GM12865 (cell line): ENCODE measurements at regions not wholly inside any gene's neighbourhood (a gene's known extent, or its start where the extent isn't known, plus 50 kb on each side); places are given as distances from the start of the nearest gene placed in this dataset.

Source experiments
- DNase-seq: peaks from one replicate; pipeline ENCODE4 v3.0.0; 2010; ENCODE audit warnings: low read depth
- H3K4me3 ChIP-seq: 2 replicates; pipeline ENCODE4 v1.5.1; 2011; ENCODE audit warnings: mild to moderate bottlenecking, low read depth, low read length, control low read depth
- TF ChIP-seq, protein P1 (sequence below): IDR thresholded peaks from 2 replicates; pipeline ENCODE4 v1.5.1; 2011; ENCODE audit warnings: low read length, control low read depth, low read depth, inconsistent platforms; ENCODE audit not compliant: insufficient read depth; ENCODE audit errors: missing control alignments

DNA sequence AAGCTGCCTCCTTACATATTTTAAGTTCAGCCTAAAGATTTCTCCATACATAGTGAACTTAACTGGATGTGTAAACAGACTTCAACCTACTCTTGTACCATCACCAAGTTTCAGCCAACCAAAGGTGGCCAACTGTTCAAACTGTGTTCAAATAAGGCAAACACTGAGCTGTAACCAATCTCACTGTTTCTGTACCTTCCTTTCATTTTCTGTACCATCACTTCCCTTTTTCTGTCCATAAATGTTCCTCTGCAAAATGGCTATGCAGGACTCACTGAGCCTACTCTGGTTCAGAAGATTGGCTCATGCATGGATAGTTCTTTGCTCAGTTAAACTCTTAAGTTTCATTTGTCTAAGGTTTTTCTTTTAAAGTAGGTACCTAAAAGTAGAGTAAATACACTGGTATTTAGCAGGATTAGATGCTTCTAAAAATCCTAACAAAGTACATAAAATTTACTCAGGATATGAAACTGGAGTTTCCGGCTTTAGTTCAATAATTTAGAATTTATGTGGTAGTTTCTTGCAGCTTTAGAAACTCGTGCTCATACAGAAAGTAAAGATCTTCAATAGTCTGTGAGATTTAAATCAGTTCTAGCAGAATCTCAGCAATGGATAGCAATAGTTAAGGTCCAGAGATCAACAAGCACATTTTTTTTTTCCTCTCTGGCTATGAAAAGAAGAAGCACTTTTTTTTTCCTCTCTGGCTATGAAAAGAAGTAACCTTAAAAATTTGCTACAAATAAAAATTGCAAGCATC, 282.0 kb upstream of the PPFIA2 start:
- H3K4me3 ChIP-seq, result no peak overlapping the region
- peak; percentile 5 for DNase-seq
- TF ChIP-seq, protein P1, sequence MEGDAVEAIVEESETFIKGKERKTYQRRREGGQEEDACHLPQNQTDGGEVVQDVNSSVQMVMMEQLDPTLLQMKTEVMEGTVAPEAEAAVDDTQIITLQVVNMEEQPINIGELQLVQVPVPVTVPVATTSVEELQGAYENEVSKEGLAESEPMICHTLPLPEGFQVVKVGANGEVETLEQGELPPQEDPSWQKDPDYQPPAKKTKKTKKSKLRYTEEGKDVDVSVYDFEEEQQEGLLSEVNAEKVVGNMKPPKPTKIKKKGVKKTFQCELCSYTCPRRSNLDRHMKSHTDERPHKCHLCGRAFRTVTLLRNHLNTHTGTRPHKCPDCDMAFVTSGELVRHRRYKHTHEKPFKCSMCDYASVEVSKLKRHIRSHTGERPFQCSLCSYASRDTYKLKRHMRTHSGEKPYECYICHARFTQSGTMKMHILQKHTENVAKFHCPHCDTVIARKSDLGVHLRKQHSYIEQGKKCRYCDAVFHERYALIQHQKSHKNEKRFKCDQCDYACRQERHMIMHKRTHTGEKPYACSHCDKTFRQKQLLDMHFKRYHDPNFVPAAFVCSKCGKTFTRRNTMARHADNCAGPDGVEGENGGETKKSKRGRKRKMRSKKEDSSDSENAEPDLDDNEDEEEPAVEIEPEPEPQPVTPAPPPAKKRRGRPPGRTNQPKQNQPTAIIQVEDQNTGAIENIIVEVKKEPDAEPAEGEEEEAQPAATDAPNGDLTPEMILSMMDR, result no peak

DNA sequence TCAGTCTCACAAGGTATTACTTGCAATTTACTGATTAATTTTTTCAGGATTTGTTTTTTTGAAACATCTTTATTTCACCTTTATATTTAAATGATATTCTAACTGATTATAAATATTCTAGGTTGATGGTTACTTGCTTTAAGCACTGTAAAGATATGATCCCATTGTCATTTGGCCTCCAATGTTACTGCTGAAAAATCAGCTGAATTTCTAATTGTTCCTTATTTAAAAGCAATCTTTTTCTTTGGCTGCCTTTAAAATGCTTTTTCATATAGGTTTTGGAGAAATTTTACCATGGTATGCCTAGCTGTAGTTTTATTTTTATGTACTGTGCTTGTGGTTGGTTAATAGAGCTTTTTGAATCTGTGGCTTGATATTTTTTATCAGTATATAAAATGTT, 275.6 kb upstream of the PPFIA2 start:
- DNase-seq, result no peak
- TF ChIP-seq, protein P1, result no peak
- no peak overlapping the region for H3K4me3 ChIP-seq

DNA sequence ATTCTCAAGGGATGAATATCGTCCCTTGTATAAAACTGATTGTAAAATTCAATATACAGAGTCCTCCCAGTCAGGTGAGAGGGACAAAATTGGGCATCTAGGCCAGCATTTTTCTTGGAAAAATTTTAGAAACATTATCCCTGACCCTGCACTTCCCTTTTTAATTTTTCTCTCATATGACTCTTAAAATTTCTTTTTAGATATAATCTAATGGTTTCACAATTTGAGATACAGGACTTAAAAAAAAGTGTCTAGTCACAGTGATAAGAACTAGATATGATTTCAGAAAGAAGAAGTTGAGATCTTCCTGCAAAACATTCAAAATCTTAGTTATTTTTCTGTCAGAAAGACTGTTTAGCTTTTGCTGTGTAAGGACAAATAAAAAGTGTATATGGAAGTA, 270.8 kb upstream of the PPFIA2 start:
- TF ChIP-seq, protein P1, result no peak
- no peak overlapping the region for H3K4me3 ChIP-seq
- no peak for DNase-seq

DNA sequence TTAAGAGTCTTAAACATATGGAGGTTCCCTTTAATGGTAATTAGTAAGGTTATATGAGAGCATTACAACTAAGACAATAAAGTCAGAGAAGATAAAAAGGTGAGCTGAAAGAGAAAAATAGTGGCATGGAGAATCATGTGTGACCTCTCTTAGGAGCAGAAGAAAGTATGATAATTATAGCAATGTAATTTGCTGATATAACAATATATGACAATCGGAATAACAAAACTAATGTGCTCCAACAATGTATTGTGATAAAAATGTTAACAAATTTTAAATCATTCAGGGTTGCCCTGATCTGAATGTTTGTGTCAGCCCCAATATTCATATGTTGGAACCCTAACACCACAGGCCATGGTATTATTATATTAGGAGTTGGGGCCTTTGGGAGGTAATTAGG, 269.6 kb upstream of the PPFIA2 start:
- no peak for DNase-seq
- TF ChIP-seq, protein P1, result no peak
- H3K4me3 ChIP-seq, result no peak overlapping the region

DNA sequence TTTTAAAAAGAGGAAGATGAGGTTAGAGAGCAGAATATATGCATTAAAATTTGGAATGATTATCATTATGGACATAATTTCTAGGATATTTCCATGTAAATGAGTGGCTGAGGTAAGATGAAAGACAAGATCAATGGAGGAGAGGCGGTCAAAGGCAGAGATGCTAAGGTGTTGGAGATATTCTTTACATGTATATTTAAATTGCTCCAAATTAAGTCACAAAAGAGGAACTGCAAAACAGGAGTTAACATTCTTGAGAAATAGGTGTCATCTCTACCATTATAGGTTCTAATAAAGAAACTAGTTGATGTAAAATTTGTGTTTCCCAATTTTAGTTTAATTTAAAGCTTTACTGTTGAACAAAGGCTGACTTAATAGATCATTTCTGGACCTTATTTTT, 268.5 kb upstream of the PPFIA2 start:
- H3K4me3 ChIP-seq, result no peak overlapping the region
- TF ChIP-seq, protein P1, result no peak

DNA sequence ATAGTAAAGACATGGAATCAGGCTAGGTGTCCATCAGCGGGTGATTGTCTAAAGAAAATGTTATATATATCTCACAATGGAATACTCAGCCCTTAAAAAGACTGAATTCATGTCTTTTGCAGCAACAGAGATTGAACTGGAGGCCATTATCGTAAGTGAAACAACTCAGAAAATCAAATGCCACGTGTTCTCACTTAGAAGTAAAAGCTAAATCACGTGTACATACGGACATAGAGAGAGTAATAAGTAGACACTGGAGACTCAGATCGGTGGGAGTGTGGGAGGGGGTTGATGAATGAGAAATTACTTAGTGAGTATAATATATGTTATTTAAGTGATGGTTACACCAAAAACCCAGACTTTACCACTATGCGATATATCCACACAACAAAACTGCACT, 266.3 kb upstream of the PPFIA2 start:
- DNase-seq, result no peak
- TF ChIP-seq, protein P1, result no peak
- H3K4me3 ChIP-seq, result no peak overlapping the region

More for the DNA sequence above, 268.5 kb upstream of the PPFIA2 start:
- DNase-seq, result no peak

DNA sequence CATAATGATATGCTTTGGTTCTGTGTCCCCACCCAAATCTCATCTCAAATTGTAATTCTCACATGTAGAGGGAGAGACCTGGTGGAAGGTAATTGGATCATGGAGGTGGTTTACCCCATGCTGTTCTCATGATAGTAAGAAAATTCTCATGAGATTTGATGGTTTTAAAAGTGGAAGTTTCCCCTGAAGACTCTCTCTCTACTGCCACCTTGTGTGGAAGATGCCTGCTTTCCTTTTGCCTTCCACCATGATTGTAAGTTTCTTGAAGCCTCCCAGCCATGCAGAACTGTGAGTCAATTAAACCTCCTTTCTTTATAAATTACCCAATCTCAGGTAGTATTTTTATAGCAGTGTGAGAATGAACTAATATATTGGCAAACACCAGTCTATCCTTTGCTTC, 260.4 kb upstream of the PPFIA2 start:
- H3K4me3 ChIP-seq, result no peak overlapping the region
- TF ChIP-seq, protein P1, result peak; percentile 13
- peak; percentile 2 for DNase-seq
